ENCODE measurements at regions not wholly inside any gene's neighbourhood (a gene's known extent, or its start where the extent isn't known, plus 50 kb on each side); places are given as distances from the start of the nearest gene placed in this dataset.

GRCh38 chr13:61013796-61014195, 401.9 kb downstream of the PCDH20 start:
- H3K9me2 ChIP-seq (replicated peaks; ENCODE audit: low read length) = no peaks in the 10 kb centered on the region
- intact Hi-C loops (cut with micrococcal nuclease) = no loop called here
- no peak overlapping the region for H3K4me2 ChIP-seq (ENCODE audit: low read length)
- POLR2A ChIA-PET (ENCODE audit: unreplicated experiment) = no interaction called here
- no TSS peak for BruUV-seq (replicated peaks)
- H3K9ac ChIP-seq (ENCODE audit: low read length) = no peak overlapping the region
- ATAC-seq (no peak), DNase-seq (no peak)
- no peaks in the 10 kb centered on the region for H3K4me1 ChIP-seq (ENCODE audit: insufficient read depth, low read length)
- no peak overlapping the region for H2AFZ ChIP-seq (ENCODE audit: low read length)
- CTCF ChIA-PET = no interaction called here
- H3K27ac ChIP-seq (ENCODE audit: low read length) = no peak overlapping the region
- H3K4me3 ChIP-seq (ENCODE audit: low read length) = no peak overlapping the region
- no peaks in the 10 kb centered on the region for H3F3A ChIP-seq (ENCODE audit: low read length, unreplicated experiment)
- no peaks in the 10 kb centered on the region for H3K9me3 ChIP-seq (ENCODE audit: low read length)
- H3K79me2 ChIP-seq (ENCODE audit: low read length) = no peaks in the 10 kb centered on the region
- TF ChIP-seq EZH2 (IDR thresholded peaks at IDR 0.05; ENCODE audit: low read length, unreplicated experiment) = no peak
- no peak for TF ChIP-seq CTCF (conservative IDR thresholded peaks at IDR 0.05; ENCODE audit: low read depth, low read length)
- TF ChIP-seq EZH2phosphoT487 (IDR thresholded peaks at IDR 0.05; ENCODE audit: borderline replicate concordance, low read length) = no peak
- no peaks in the 10 kb centered on the region for H3K27me3 ChIP-seq (ENCODE audit: low read length)
- no peaks in the 10 kb centered on the region for H4K20me1 ChIP-seq (ENCODE audit: low read length)
- H3K36me3 ChIP-seq (ENCODE audit: low read depth, low read length) = no peaks in the 10 kb centered on the region

- no peak for TF ChIP-seq EZH2 (IDR thresholded peaks at IDR 0.05; ENCODE audit: low read length, unreplicated experiment)
- no peak for TF ChIP-seq EZH2phosphoT487 (IDR thresholded peaks at IDR 0.05; ENCODE audit: borderline replicate concordance, low read length)
- TF ChIP-seq CTCF (conservative IDR thresholded peaks at IDR 0.05; ENCODE audit: low read depth, low read length) = no peak
- Histone ChIP-seq H3K9me3 (ENCODE audit: low read length) (no peaks in the 10 kb centered on the region), H3K9ac (ENCODE audit: low read length) (no peak overlapping the region), H3K4me1 (ENCODE audit: insufficient read depth, low read length) (no peaks in the 10 kb centered on the region), H2AFZ (ENCODE audit: low read length) (no peak overlapping the region), H3K4me2 (ENCODE audit: low read length) (no peak overlapping the region), H4K20me1 (ENCODE audit: low read length) (no peaks in the 10 kb centered on the region), H3K79me2 (ENCODE audit: low read length) (no peaks in the 10 kb centered on the region), H3F3A (ENCODE audit: low read length, unreplicated experiment) (no peaks in the 10 kb centered on the region), H3K27me3 (ENCODE audit: low read length) (no peaks in the 10 kb centered on the region), H3K27ac (ENCODE audit: low read length) (no peak overlapping the region), H3K9me2 (replicated peaks; ENCODE audit: low read length) (no peaks in the 10 kb centered on the region), H3K4me3 (ENCODE audit: low read length) (no peak overlapping the region), H3K36me3 (ENCODE audit: low read depth, low read length) (no peaks in the 10 kb centered on the region)
- intact Hi-C loops (cut with micrococcal nuclease) = no loop called here
- POLR2A ChIA-PET (ENCODE audit: unreplicated experiment) = no interaction called here
- ATAC-seq (no peak), DNase-seq (no peak)
- BruUV-seq (replicated peaks) = no TSS peak
- CTCF ChIA-PET = no interaction called here
Measured at GRCh38 chr13:61010358-61010757, 405.3 kb downstream of the PCDH20 start.

- H3K4me2 ChIP-seq (ENCODE audit: low read length) = no peak overlapping the region
Measured at GRCh38 chr13:61002686-61003085, 413.0 kb downstream of the PCDH20 start.

More at GRCh38 chr13:61002686-61003085, 413.0 kb downstream of the PCDH20 start:
- ChIA-PET POLR2A (ENCODE audit: unreplicated experiment) (no interaction called here), CTCF (no interaction called here)
- no peaks in the 10 kb centered on the region for H3K9me2 ChIP-seq (replicated peaks; ENCODE audit: low read length)
- no peak overlapping the region for H2AFZ ChIP-seq (ENCODE audit: low read length)
- no peak overlapping the region for H3K27ac ChIP-seq (ENCODE audit: low read length)
- no peaks in the 10 kb centered on the region for H4K20me1 ChIP-seq (ENCODE audit: low read length)
- H3K36me3 ChIP-seq (ENCODE audit: low read depth, low read length) = no peaks in the 10 kb centered on the region
- intact Hi-C loops (cut with micrococcal nuclease) = no loop called here
- H3K79me2 ChIP-seq (ENCODE audit: low read length) = no peaks in the 10 kb centered on the region
- TF ChIP-seq EZH2 (IDR thresholded peaks at IDR 0.05; ENCODE audit: low read length, unreplicated experiment) = no peak
- no peak for TF ChIP-seq EZH2phosphoT487 (IDR thresholded peaks at IDR 0.05; ENCODE audit: borderline replicate concordance, low read length)
- TF ChIP-seq CTCF (conservative IDR thresholded peaks at IDR 0.05; ENCODE audit: low read depth, low read length) = no peak
- no peaks in the 10 kb centered on the region for H3K9me3 ChIP-seq (ENCODE audit: low read length)
- no peak overlapping the region for H3K9ac ChIP-seq (ENCODE audit: low read length)
- no peaks in the 10 kb centered on the region for H3F3A ChIP-seq (ENCODE audit: low read length, unreplicated experiment)
- DNase-seq (no peak), ATAC-seq (no peak)
- H3K4me1 ChIP-seq (ENCODE audit: insufficient read depth, low read length) = no peaks in the 10 kb centered on the region
- no TSS peak for BruUV-seq (replicated peaks)
- no peak overlapping the region for H3K4me3 ChIP-seq (ENCODE audit: low read length)
- H3K27me3 ChIP-seq (ENCODE audit: low read length) = no peaks in the 10 kb centered on the region
